Right cardiac atrium (tissue), 5 donors: ENCODE measurements at regions not wholly inside any gene's neighbourhood (a gene's known extent, or its start where the extent isn't known, plus 50 kb on each side); places are given as distances from the start of the nearest gene placed in this dataset.

Source experiments
- ATAC-seq, 2 donors: fragments of 200-7000 bp; cut with Tn5 transposase; one replicate each; pipeline versions ENCODE4 v1.8.0 to v1.9.1; 2020; ENCODE audit warnings: moderate library complexity in 2 of 2, mild to moderate bottlenecking in 1 of 2
- DNase-seq, 3 donors: peaks; one replicate each; pipeline ENCODE4 v3.0.0-alpha.2; 2020
- H3K27ac ChIP-seq: one replicate; pipeline ENCODE4 v1.5.1; 2013; ENCODE audit warnings: mild to moderate bottlenecking, low read length, control low read depth, moderate library complexity
- H3K27me3 ChIP-seq: one replicate; pipeline ENCODE4 v1.6.1; 2013; ENCODE audit not compliant: control insufficient read depth, insufficient read depth
- H3K4me1 ChIP-seq: one replicate; pipeline ENCODE4 v1.6.1; 2013; ENCODE audit warnings: low read length; ENCODE audit not compliant: control insufficient read depth, insufficient read depth
- H3K4me3 ChIP-seq: one replicate; pipeline ENCODE4 v1.5.1; 2013; ENCODE audit warnings: low read length, control low read depth
- H3K9me3 ChIP-seq: one replicate; pipeline ENCODE4 v1.6.1; 2013; ENCODE audit warnings: low read length; ENCODE audit not compliant: control insufficient read depth
- WGBS: extraction: QIAGEN DNeasy Blood & Tissue Kit; methylation state at CpG from one replicate; pipeline ENCODE4 v1.1.7; 2013; 5-methylcytosine and 5-hydroxymethylcytosine counted together
- intact Hi-C, 4 donors: fragments of 100-400 bp; cut with DNase I; formaldehyde crosslinking; loops; one replicate each; pipeline versions ENCODE4 v1.11.0 to v1.14.0; 2022 to 2023
- donor health status: healthy with polysubstance abuse.
- donor health status: DM: no; HTN: yes; CAD: no.
- donor health status: DM: no; HTN: no; CAD: no.
- donor health status: DM: no; HTN: yes; CAD: no; lungs with severe emphysema.
- donor health status: DM: yes; HTN: yes; CAD: no.

DNA sequence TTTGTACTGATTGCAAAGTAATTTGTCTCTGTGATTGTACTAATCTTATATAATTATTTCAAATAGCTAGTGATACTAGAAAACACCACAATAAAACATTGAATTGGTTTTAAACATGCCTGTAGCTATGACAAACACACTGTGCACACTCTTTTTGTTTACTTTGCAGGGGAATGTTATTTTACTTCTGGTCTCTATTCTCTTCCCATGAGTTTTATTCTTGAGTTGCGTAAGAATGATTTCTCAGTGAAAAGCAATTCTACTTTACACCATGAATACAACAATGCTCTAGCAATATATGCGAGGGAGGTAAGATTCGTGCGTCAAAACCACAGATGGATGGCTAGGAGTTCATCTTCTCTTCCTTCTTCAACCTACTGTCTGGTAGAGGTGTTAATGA, 68.4 kb upstream of the PHACTR1 start:
- DNase-seq (no peak), ATAC-seq (no peak)
- no peak overlapping the region for H3K4me3 ChIP-seq
- intact Hi-C loops, result no loop called here
- WGBS, result 95% methylated on average over 4 of the region's 4 CpGs
- no peaks in the 10 kb centered on the region for H3K27me3 ChIP-seq
- H3K9me3 ChIP-seq, result no peaks in the 10 kb centered on the region
- no peak overlapping the region for H3K27ac ChIP-seq
- peaks cover 1% of the 10 kb centered on the region for H3K4me1 ChIP-seq

DNA sequence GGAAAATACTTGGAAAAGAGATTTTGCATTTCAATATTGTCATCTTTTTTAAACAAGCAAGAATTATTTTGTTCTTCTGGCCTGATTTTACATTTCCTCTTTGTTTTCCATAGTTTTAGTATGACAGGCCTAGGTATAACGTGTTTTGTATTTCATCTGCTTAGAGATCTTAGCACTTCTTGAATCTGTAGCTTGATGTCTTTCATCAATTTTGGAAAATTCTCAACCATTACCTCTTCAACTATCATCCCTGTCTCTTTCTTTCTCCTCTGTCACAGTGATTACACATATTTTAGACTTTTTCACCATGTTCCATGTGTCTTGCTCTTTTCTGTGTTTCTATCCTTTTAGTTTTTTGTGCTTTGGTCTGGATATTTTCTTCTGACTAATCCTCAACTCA, 67.2 kb upstream of the PHACTR1 start:
- 90% methylated on average over 1 of the region's 1 CpG for WGBS

DNA sequence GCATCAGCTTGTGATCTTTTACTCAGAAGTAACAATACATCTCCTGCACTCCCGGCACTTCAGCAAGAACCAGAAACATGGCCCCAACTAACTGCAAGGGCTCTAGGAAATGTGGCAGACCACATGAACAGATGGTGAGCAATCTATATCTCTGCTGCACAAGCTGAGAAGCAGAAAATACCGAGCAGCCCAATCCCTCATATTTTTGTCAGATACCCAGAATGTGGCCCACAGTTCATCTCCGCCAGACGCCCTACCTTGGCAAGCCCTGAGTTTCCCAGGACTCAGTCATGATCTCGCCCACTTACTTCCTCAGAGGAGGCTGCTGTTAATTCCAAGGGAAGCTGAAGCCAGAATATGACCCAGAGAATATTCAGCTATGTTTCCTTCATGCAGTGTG, 63.1 kb upstream of the PHACTR1 start:
- no peak overlapping the region for H3K4me3 ChIP-seq
- ATAC-seq (no peak), DNase-seq (no peak)
- H3K4me1 ChIP-seq, result no peaks in the 10 kb centered on the region
- H3K9me3 ChIP-seq, result no peaks in the 10 kb centered on the region
- H3K27ac ChIP-seq, result no peak overlapping the region
- no peaks in the 10 kb centered on the region for H3K27me3 ChIP-seq
- WGBS, result 38% methylated on average over 5 of the region's 5 CpGs
- intact Hi-C loops, result no loop called here

More for the DNA sequence above, 67.2 kb upstream of the PHACTR1 start:
- H3K27me3 ChIP-seq, result no peaks in the 10 kb centered on the region
- no peak overlapping the region for H3K27ac ChIP-seq
- intact Hi-C loops, result no loop called here
- peaks cover 1% of the 10 kb centered on the region for H3K4me1 ChIP-seq
- no peak for DNase-seq
- no peak for ATAC-seq
- no peak overlapping the region for H3K4me3 ChIP-seq
- H3K9me3 ChIP-seq, result no peaks in the 10 kb centered on the region

DNA sequence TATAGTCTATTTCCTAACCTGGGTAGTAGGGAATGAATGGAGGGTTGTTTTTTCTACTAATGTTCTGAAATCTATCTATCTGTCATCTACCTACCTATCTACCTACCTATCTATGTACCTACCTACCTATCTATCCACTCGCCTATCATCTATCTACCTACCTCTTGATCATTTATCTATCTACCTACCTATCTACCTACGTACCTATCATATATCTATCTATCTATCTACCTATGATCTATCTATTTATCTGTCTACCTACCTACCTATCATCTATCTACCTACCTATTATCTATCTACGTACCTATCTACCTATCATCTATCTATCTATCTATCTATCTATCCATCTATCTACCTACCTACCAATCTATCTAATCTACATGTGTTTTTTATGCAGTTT, 62.5 kb upstream of the PHACTR1 start:
- no peak overlapping the region for H3K27ac ChIP-seq
- no peaks in the 10 kb centered on the region for H3K4me1 ChIP-seq
- ATAC-seq (no peak), DNase-seq (no peak)
- H3K9me3 ChIP-seq, result no peaks in the 10 kb centered on the region
- no peak overlapping the region for H3K4me3 ChIP-seq
- H3K27me3 ChIP-seq, result no peaks in the 10 kb centered on the region
- intact Hi-C loops, result no loop called here
- 76% methylated on average over 3 of the region's 3 CpGs for WGBS

DNA sequence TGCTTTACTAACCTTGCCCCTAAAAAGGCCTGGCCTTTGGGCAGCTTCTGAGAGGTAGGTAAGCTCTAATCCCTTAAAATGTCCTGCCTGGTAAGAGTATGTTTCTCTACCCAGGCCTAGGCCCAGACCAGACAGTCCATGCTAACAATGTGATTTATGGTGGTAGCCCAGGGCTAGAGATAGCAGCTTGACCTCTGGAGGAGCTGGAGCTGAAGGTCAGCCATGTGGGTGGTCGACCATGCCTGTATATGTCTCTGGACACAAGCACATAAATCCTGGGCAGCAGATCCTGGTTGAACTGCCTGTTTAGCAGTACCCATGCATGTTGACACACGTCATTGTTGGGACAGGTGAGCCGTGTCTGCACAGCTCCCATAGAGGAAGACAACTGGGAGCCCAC, 62.1 kb upstream of the PHACTR1 start:
- H3K9me3 ChIP-seq, result no peaks in the 10 kb centered on the region
- H3K4me1 ChIP-seq, result no peaks in the 10 kb centered on the region
- H3K27me3 ChIP-seq, result no peaks in the 10 kb centered on the region
- no peak overlapping the region for H3K27ac ChIP-seq
- DNase-seq (peak in 1 of 3 donors; percentile 26), ATAC-seq (no peak)
- WGBS, result 59% methylated on average over 3 of the region's 3 CpGs
- intact Hi-C loops, result no loop called here
- no peak overlapping the region for H3K4me3 ChIP-seq

DNA sequence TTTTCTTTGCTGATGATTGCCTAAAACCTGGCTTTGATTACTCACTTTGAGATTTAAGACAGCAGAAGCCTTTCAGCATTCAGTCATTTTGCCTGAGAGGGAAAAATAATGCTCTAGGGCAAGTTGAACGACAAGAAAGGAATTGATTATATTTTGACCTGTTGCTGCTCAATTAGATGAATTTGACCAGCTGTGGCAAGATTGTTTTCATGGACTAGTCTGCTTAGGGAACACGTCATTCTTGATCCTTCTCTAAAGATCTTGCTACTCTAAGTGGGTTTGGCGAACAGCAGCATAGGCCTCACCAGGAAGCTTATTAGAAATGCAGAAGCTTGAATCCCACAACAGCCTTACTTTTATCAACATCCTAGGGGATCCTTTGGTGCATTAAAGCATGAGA, 59.7 kb upstream of the PHACTR1 start:
- no peak for DNase-seq
- no peak for ATAC-seq
- Histone ChIP-seq H3K4me3 (no peak overlapping the region), H3K27ac (no peak overlapping the region), H3K27me3 (no peaks in the 10 kb centered on the region), H3K4me1 (no peaks in the 10 kb centered on the region), H3K9me3 (no peaks in the 10 kb centered on the region)
- intact Hi-C loops, result no loop called here
- WGBS, result 66% methylated on average over 3 of the region's 3 CpGs

DNA sequence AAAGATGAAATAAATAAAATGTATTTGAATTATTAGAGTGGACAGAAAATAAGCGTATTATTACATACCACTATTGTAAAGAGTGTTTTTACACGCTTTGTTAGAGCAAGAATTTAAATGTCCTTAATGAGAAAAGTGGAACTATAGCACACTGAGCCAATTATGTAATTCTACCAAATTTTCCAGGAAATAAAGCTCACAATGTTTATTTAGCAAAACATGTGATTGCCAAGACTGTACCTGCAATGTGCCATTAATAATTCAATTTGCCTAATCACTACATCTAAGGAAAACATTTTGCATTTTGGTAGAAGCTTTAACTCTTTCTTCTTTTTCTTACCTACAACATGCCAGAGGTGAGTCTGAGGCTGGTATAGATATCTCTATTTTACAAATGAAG, 58.7 kb upstream of the PHACTR1 start:
- Histone ChIP-seq H3K27ac (no peak overlapping the region), H3K4me3 (no peak overlapping the region), H3K27me3 (no peaks in the 10 kb centered on the region), H3K9me3 (no peaks in the 10 kb centered on the region), H3K4me1 (no peaks in the 10 kb centered on the region)
- intact Hi-C loops, result no loop called here
- ATAC-seq (no peak), DNase-seq (no peak)
- 96% methylated on average over 2 of the region's 2 CpGs for WGBS

DNA sequence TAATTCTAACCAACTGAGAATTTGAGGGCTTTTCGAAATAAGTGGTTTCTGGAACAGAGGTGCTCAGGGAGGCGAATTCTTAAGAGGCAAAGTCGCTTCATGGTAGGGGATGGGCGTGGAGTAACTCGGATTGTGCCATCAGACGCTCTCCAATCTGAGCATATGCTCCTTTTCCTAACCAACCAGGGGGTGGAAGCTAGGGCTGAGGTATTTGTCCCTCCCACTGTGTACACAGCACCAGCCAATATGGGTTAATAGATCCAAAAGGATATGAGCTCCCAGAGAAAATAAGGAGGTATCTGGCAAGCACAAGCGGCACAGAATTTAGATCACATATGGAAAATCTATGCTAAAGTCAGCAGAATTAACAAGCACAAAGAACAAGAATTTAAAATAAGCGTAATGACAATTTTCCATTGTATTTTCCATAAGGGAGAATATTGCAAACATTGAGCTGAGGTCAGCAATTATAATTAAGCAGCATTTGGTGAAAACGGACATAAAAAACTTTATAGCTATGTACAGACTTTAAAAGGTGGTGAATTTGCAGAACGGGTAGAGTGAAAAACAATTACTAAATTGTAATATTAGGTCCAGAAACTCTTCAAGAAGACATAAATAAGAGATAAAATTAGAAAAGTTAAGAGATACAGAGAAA, 55.0 kb upstream of the PHACTR1 start:
- DNase-seq (no peak), ATAC-seq (no peak)
- no peaks in the 10 kb centered on the region for H3K4me1 ChIP-seq
- no peak overlapping the region for H3K27ac ChIP-seq
- WGBS, result 88% methylated on average over 10 of the region's 10 CpGs
- H3K9me3 ChIP-seq, result no peaks in the 10 kb centered on the region
- H3K4me3 ChIP-seq, result no peak overlapping the region
- H3K27me3 ChIP-seq, result no peaks in the 10 kb centered on the region
- intact Hi-C loops, result no loop called here
